Astrocyte (in vitro differentiated cells and primary cell): ENCODE measurements at regions not wholly inside any gene's neighbourhood (a gene's known extent, or its start where the extent isn't known, plus 50 kb on each side); places are given as distances from the start of the nearest gene placed in this dataset.

Experiments used
- DNase-seq: peaks from one replicate; pipeline ENCODE4 v3.0.0-alpha.2; 2010; ENCODE audit warnings: low read depth
- FAIRE-seq: peaks from 2 replicates; lab custom pipeline; 2011; peaks lifted over from hg19 to GRCh38; lab: Jason Lieb, UNC
- H2AFZ ChIP-seq: 2 replicates; pipeline ENCODE4 v1.6.0; 2012; ENCODE audit warnings: low read depth, low read length, inconsistent platforms
- H3K27ac ChIP-seq: 2 replicates; pipeline ENCODE4 v1.5.1; 2011; ENCODE audit warnings: low read depth, low read length, inconsistent platforms
- H3K27me3 ChIP-seq: 2 replicates; pipeline ENCODE4 v1.6.0; 2011; ENCODE audit warnings: low read length, inconsistent platforms; ENCODE audit not compliant: insufficient read depth
- H3K36me3 ChIP-seq: 2 replicates; pipeline ENCODE4 v1.5.1; 2011; ENCODE audit warnings: low read length, inconsistent platforms; ENCODE audit not compliant: insufficient read depth
- H3K4me1 ChIP-seq: 2 replicates; pipeline ENCODE4 v1.5.1; 2011; ENCODE audit warnings: low read length, inconsistent platforms; ENCODE audit not compliant: insufficient read depth
- H3K4me2 ChIP-seq: 2 replicates; pipeline ENCODE4 v1.6.0; 2012; ENCODE audit warnings: low read length, inconsistent platforms
- H3K4me3 ChIP-seq: 2 replicates; pipeline ENCODE4 v1.5.1; 2011; ENCODE audit warnings: low read depth, mild to moderate bottlenecking, low read length, inconsistent platforms; ENCODE audit not compliant: insufficient read depth
- H3K79me2 ChIP-seq: 2 replicates; pipeline ENCODE4 v1.6.0; 2012; ENCODE audit warnings: mild to moderate bottlenecking, low read length, inconsistent platforms; ENCODE audit not compliant: insufficient read depth
- H3K9ac ChIP-seq: 2 replicates; pipeline ENCODE4 v1.6.0; 2012; ENCODE audit warnings: mild to moderate bottlenecking, low read length, inconsistent platforms
- H3K9me3 ChIP-seq: 2 replicates; pipeline ENCODE4 v1.5.1; 2012; ENCODE audit warnings: low read depth, mild to moderate bottlenecking, low read length, inconsistent platforms; ENCODE audit not compliant: insufficient read depth
- H4K20me1 ChIP-seq: 2 replicates; pipeline ENCODE4 v1.6.0; 2012; ENCODE audit warnings: low read length, inconsistent platforms; ENCODE audit not compliant: insufficient read depth
- H3K27ac Mint-ChIP-seq: one replicate; pipeline ENCODE4 v1.8.0; 2021; ENCODE audit warnings: mild to moderate bottlenecking, mixed read lengths; ENCODE audit not compliant: unreplicated experiment
- H3K27me3 Mint-ChIP-seq: one replicate; pipeline ENCODE4 v1.8.0; 2021; ENCODE audit warnings: low read depth, mixed read lengths; ENCODE audit not compliant: unreplicated experiment
- H3K36me3 Mint-ChIP-seq: one replicate; pipeline ENCODE4 v1.8.0; 2021; ENCODE audit warnings: low read depth, mixed read lengths; ENCODE audit not compliant: unreplicated experiment
- H3K4me1 Mint-ChIP-seq: one replicate; pipeline ENCODE4 v1.8.0; 2021; ENCODE audit warnings: low read depth, mixed read lengths; ENCODE audit not compliant: unreplicated experiment
- H3K4me3 Mint-ChIP-seq: one replicate; pipeline ENCODE4 v1.8.0; 2021; ENCODE audit warnings: mild to moderate bottlenecking, moderate library complexity, mixed read lengths; ENCODE audit not compliant: unreplicated experiment
- H3K9me3 Mint-ChIP-seq: one replicate; pipeline ENCODE4 v1.8.0; 2021; ENCODE audit warnings: mild to moderate bottlenecking, mixed read lengths; ENCODE audit not compliant: unreplicated experiment
- EZH2 ChIP-seq: IDR thresholded peaks from 2 replicates; pipeline ENCODE4 v1.6.1; 2012; ENCODE audit warnings: mild to moderate bottlenecking, low read length, inconsistent platforms; ENCODE audit not compliant: insufficient read depth
- TF ChIP-seq, protein P1 (sequence below): IDR thresholded peaks from 2 replicates; pipeline ENCODE4 v1.5.1; 2011; ENCODE audit warnings: low read depth, mild to moderate bottlenecking, inconsistent platforms, low read length, moderate library complexity; ENCODE audit not compliant: insufficient read depth

DNA sequence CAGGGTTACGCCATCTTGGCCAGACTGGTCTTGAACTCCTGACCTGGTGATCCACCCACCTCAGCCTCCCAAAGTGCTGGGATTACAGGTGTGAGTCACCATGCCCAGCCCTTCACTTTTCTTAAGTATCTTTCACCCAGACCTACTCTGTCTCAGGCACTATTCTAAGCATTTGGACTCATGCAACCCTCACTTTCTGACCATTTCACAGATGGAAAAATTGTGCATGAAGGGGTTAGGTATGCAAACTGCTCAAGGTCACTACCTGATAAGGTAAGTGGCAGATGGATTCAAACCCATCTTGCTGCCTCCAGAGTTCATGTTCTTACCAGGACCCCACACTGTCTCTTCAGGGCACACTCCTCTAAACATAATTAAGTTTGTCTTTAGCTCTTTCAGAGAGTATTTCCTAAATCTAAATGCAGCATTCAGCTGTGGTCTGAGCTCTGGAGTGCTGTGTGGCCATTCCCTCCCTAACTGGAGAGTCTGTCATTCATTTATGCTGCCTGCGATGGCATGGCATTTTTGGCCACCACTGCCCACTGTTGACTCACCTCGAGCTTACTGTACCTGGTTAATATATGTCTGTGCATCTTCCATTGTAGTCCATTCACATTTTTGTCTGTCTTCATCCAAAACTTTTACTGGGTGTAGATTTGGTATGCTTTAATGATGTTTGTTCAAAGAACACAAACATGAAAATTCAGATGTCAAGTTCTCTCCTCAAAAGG is 88.4 kb downstream of the CCDC71L start:
- H3K4me3 Mint-ChIP-seq: no peak overlapping the region
- no peak overlapping the region for H3K4me3 ChIP-seq
- no peaks in the 10 kb centered on the region for H3K36me3 Mint-ChIP-seq
- DNase-seq (no peak), FAIRE-seq (no peak)
- peaks cover 6% of the 10 kb centered on the region for H3K27me3 Mint-ChIP-seq
- H3K4me2 ChIP-seq: no peak overlapping the region
- H3K27ac Mint-ChIP-seq: no peak overlapping the region
- H3K27ac ChIP-seq: no peak overlapping the region
- H4K20me1 ChIP-seq: no peaks in the 10 kb centered on the region
- H3K79me2 ChIP-seq: no peaks in the 10 kb centered on the region
- no peaks in the 10 kb centered on the region for H3K27me3 ChIP-seq
- H3K9me3 ChIP-seq: no peaks in the 10 kb centered on the region
- TF ChIP-seq, protein P1, sequence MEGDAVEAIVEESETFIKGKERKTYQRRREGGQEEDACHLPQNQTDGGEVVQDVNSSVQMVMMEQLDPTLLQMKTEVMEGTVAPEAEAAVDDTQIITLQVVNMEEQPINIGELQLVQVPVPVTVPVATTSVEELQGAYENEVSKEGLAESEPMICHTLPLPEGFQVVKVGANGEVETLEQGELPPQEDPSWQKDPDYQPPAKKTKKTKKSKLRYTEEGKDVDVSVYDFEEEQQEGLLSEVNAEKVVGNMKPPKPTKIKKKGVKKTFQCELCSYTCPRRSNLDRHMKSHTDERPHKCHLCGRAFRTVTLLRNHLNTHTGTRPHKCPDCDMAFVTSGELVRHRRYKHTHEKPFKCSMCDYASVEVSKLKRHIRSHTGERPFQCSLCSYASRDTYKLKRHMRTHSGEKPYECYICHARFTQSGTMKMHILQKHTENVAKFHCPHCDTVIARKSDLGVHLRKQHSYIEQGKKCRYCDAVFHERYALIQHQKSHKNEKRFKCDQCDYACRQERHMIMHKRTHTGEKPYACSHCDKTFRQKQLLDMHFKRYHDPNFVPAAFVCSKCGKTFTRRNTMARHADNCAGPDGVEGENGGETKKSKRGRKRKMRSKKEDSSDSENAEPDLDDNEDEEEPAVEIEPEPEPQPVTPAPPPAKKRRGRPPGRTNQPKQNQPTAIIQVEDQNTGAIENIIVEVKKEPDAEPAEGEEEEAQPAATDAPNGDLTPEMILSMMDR: no peak
- TF ChIP-seq EZH2: no peak
- peaks cover 11% of the 10 kb centered on the region for H3K4me1 Mint-ChIP-seq
- no peak overlapping the region for H2AFZ ChIP-seq
- peaks cover 3% of the 10 kb centered on the region for H3K9me3 Mint-ChIP-seq
- H3K36me3 ChIP-seq: no peaks in the 10 kb centered on the region
- no peak overlapping the region for H3K9ac ChIP-seq
- H3K4me1 ChIP-seq: no peaks in the 10 kb centered on the region

DNA sequence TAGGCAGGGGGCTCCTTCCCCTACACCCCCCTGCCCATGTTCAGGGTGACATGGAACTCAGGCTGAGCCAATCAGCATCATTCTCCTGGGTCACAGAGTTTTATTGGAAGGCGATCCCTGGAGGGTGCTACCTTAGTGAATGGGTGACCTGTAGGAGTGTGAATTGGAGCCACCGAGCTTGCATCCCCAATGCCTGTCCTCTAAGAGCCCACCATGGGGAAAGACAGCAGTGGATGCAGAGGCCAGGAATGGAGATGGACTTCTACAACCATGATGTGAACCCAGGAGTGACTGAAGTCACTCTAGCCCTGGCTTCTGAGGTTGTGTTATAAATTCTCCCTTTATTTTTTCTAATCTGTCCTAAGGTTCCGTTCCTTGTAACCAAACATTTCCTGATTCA is 89.4 kb downstream of the CCDC71L start:
- H3K36me3 ChIP-seq: no peaks in the 10 kb centered on the region
- no peak overlapping the region for H3K9ac ChIP-seq
- peaks cover 3% of the 10 kb centered on the region for H3K9me3 Mint-ChIP-seq
- no peaks in the 10 kb centered on the region for H3K36me3 Mint-ChIP-seq
- H3K4me3 ChIP-seq: no peak overlapping the region
- no peaks in the 10 kb centered on the region for H3K9me3 ChIP-seq
- no peak overlapping the region for H2AFZ ChIP-seq
- peaks cover 11% of the 10 kb centered on the region for H3K4me1 Mint-ChIP-seq
- TF ChIP-seq, protein P1: no peak
- no peak for TF ChIP-seq EZH2
- H3K27ac Mint-ChIP-seq: no peak overlapping the region
- H3K79me2 ChIP-seq: no peaks in the 10 kb centered on the region
- FAIRE-seq (no peak), DNase-seq (no peak)
- no peaks in the 10 kb centered on the region for H3K4me1 ChIP-seq
- no peaks in the 10 kb centered on the region for H3K27me3 ChIP-seq
- no peak overlapping the region for H3K4me2 ChIP-seq
- no peaks in the 10 kb centered on the region for H4K20me1 ChIP-seq
- H3K27me3 Mint-ChIP-seq: peaks cover 3% of the 10 kb centered on the region
- H3K4me3 Mint-ChIP-seq: no peak overlapping the region
- H3K27ac ChIP-seq: no peak overlapping the region

- Histone ChIP-seq H4K20me1 (no peaks in the 10 kb centered on the region), H3K9me3 (no peaks in the 10 kb centered on the region), H3K4me1 (no peaks in the 10 kb centered on the region), H3K9ac (no peak overlapping the region), H3K27me3 (no peaks in the 10 kb centered on the region), H2AFZ (no peak overlapping the region), H3K79me2 (no peaks in the 10 kb centered on the region), H3K36me3 (no peaks in the 10 kb centered on the region), H3K27ac (no peak overlapping the region), H3K4me2 (no peak overlapping the region), H3K4me3 (no peak overlapping the region)
- no peak overlapping the region for H3K27ac Mint-ChIP-seq
- H3K4me1 Mint-ChIP-seq: peaks cover 11% of the 10 kb centered on the region
- FAIRE-seq (no peak), DNase-seq (no peak)
- no peak overlapping the region for H3K4me3 Mint-ChIP-seq
- no peak for TF ChIP-seq EZH2
- TF ChIP-seq, protein P1: no peak
- peaks cover 3% of the 10 kb centered on the region for H3K9me3 Mint-ChIP-seq
- H3K36me3 Mint-ChIP-seq: no peaks in the 10 kb centered on the region
- H3K27me3 Mint-ChIP-seq: peaks cover 3% of the 10 kb centered on the region
These were observed 90.0 kb downstream of the CCDC71L start for GRCh38 chr7:106570948-106571418.
